PC-3 (cell line): ENCODE measurements at regions not wholly inside any gene's neighbourhood (a gene's known extent, or its start where the extent isn't known, plus 50 kb on each side); places are given as distances from the start of the nearest gene placed in this dataset.

ENCODE experiments used
- ATAC-seq: fragments of 200-7000 bp; cut with Tn5 transposase; 2 replicates; pipeline ENCODE4 v1.9.1; 2020; ENCODE audit warnings: mild to moderate bottlenecking, moderate library complexity
- BruUV-seq: library from RNA; stranded (reverse); fragments of 400-500 nt; replicated peaks from 2 replicates; lab custom pipeline; 2021; lab: Mats Ljungman, UMichigan
- CTCF ChIA-PET: fragments of 300-600 bp; sonication (Branson Sonifier 250); formaldehyde crosslinking; loops from one replicate; lab custom pipeline; 2022; ENCODE audit warnings: antibody characterized with exemption; lab: Charles Lee
- POLR2A ChIA-PET: fragments of 300-600 bp; sonication (Branson Sonifier 250); formaldehyde crosslinking; loops from one replicate; lab custom pipeline; 2022; ENCODE audit warnings: antibody characterized with exemption; ENCODE audit not compliant: unreplicated experiment; lab: Charles Lee
- DNase-seq: peaks from one replicate; pipeline ENCODE4 v3.0.0-alpha.2; 2015
- H2AFZ ChIP-seq: fragments of 300-600 bp; sonication (generic); 2 replicates; pipeline ENCODE4 v1.6.0; 2016; ENCODE audit warnings: antibody characterized with exemption, low read length
- H3F3A ChIP-seq: fragments of 300-600 bp; sonication (generic); one replicate; pipeline ENCODE4 v1.6.0; 2017; ENCODE audit warnings: antibody characterized with exemption, low read length, control low read depth, mild to moderate bottlenecking; ENCODE audit not compliant: unreplicated experiment
- H3K27ac ChIP-seq: fragments of 300-600 bp; sonication (generic); 2 replicates; pipeline ENCODE4 v1.5.1; 2016; ENCODE audit warnings: mild to moderate bottlenecking, low read length
- H3K27me3 ChIP-seq: fragments of 300-600 bp; sonication (generic); 2 replicates; pipeline ENCODE4 v1.6.1; 2016; ENCODE audit warnings: low read length, mixed read lengths
- H3K36me3 ChIP-seq: fragments of 300-600 bp; sonication (generic); 2 replicates; pipeline ENCODE4 v1.6.1; 2016; ENCODE audit warnings: low read depth, mixed run types, low read length, mixed read lengths
- H3K4me1 ChIP-seq: fragments of 300-600 bp; sonication (generic); 2 replicates; pipeline ENCODE4 v1.5.1; 2016; ENCODE audit warnings: low read length; ENCODE audit not compliant: insufficient read depth
- H3K4me2 ChIP-seq: fragments of 300-600 bp; sonication (generic); 2 replicates; pipeline ENCODE4 v1.6.0; 2016; ENCODE audit warnings: low read length
- H3K4me3 ChIP-seq: fragments of 300-600 bp; sonication (generic); 2 replicates; pipeline ENCODE4 v1.5.1; 2016; ENCODE audit warnings: mild to moderate bottlenecking, low read length, mixed read lengths
- H3K79me2 ChIP-seq: fragments of 300-600 bp; sonication (generic); 2 replicates; pipeline ENCODE4 v1.6.1; 2017; ENCODE audit warnings: low read length, mixed read lengths
- H3K9ac ChIP-seq: fragments of 300-600 bp; sonication (generic); 2 replicates; pipeline ENCODE4 v1.6.0; 2016; ENCODE audit warnings: mild to moderate bottlenecking, low read length
- H3K9me2 ChIP-seq: fragments of 300-600 bp; sonication (generic); replicated peaks from 2 replicates; pipeline ENCODE4 v1.6.1; 2016; ENCODE audit warnings: mixed run types, low read length, mixed read lengths
- H3K9me3 ChIP-seq: fragments of 300-600 bp; sonication (generic); 2 replicates; pipeline ENCODE4 v1.6.1; 2016; ENCODE audit warnings: low read length, mixed read lengths
- H4K20me1 ChIP-seq: fragments of 300-600 bp; sonication (generic); 2 replicates; pipeline ENCODE4 v1.6.1; 2016; ENCODE audit warnings: low read length, mixed read lengths
- CTCF ChIP-seq: fragments of 300-600 bp; sonication (generic); conservative IDR thresholded peaks from 2 replicates; pipeline ENCODE4 v1.5.1; 2017; ENCODE audit warnings: antibody characterized with exemption, low read depth, mild to moderate bottlenecking, low read length
- EZH2 ChIP-seq: fragments of 300-600 bp; sonication (generic); IDR thresholded peaks from one replicate; pipeline ENCODE4 v1.6.1; 2017; ENCODE audit warnings: antibody characterized with exemption, mild to moderate bottlenecking, low read length; ENCODE audit not compliant: unreplicated experiment
- EZH2phosphoT487 ChIP-seq: fragments of 300-600 bp; sonication (generic); IDR thresholded peaks from 2 replicates; pipeline ENCODE4 v1.6.1; 2018; ENCODE audit warnings: mild to moderate bottlenecking, antibody characterized with exemption, low read length, borderline replicate concordance
- intact Hi-C: fragments of 100-400 bp; cut with micrococcal nuclease; formaldehyde crosslinking; loops from 2 replicates; pipeline ENCODE4 v1.9.0; 2023

- TF ChIP-seq CTCF (no peak), EZH2 (no peak), EZH2phosphoT487 (no peak)
- Histone ChIP-seq H3F3A (no peaks in the 10 kb centered on the region), H3K4me1 (no peaks in the 10 kb centered on the region), H3K79me2 (no peaks in the 10 kb centered on the region), H3K9ac (no peak overlapping the region), H3K4me3 (no peak overlapping the region), H3K27me3 (no peaks in the 10 kb centered on the region), H3K9me2 (no peaks in the 10 kb centered on the region), H3K9me3 (no peaks in the 10 kb centered on the region), H4K20me1 (no peaks in the 10 kb centered on the region), H3K36me3 (no peaks in the 10 kb centered on the region), H3K27ac (no peak overlapping the region), H3K4me2 (no peak overlapping the region), H2AFZ (no peak overlapping the region)
- no TSS peak for BruUV-seq
- POLR2A ChIA-PET: no interaction called here
- ATAC-seq: no peak
- CTCF ChIA-PET: no interaction called here
- no peak for DNase-seq
- intact Hi-C loops: no loop called here
These were observed 160.6 kb upstream of the STS start for GRCh38 chrX:6986915-6987314.

- intact Hi-C loops: no loop called here
- no peak for ATAC-seq
- ChIA-PET CTCF (no interaction called here), POLR2A (no interaction called here)
- H3K79me2 ChIP-seq: no peaks in the 10 kb centered on the region
- H3K4me3 ChIP-seq: no peak overlapping the region
- H3F3A ChIP-seq: no peaks in the 10 kb centered on the region
- no peak for DNase-seq
- H3K4me1 ChIP-seq: no peaks in the 10 kb centered on the region
- no peaks in the 10 kb centered on the region for H3K9me2 ChIP-seq
- H4K20me1 ChIP-seq: no peaks in the 10 kb centered on the region
- no peaks in the 10 kb centered on the region for H3K27me3 ChIP-seq
- H3K9ac ChIP-seq: no peak overlapping the region
- no peaks in the 10 kb centered on the region for H3K9me3 ChIP-seq
- no peak overlapping the region for H3K27ac ChIP-seq
- H3K36me3 ChIP-seq: no peaks in the 10 kb centered on the region
- no peak overlapping the region for H2AFZ ChIP-seq
- no TSS peak for BruUV-seq
- TF ChIP-seq CTCF: no peak
- TF ChIP-seq EZH2: no peak
- no peak for TF ChIP-seq EZH2phosphoT487
- H3K4me2 ChIP-seq: no peak overlapping the region
These were observed 162.0 kb upstream of the STS start for GRCh38 chrX:6985537-6985936.

- POLR2A ChIA-PET: no interaction called here
- BruUV-seq: no TSS peak
These were observed 164.1 kb upstream of the STS start for GRCh38 chrX:6983207-6983955.

More at GRCh38 chrX:6983207-6983955, 164.1 kb upstream of the STS start:
- H4K20me1 ChIP-seq: no peaks in the 10 kb centered on the region
- intact Hi-C loops: no loop called here
- H2AFZ ChIP-seq: no peak overlapping the region
- H3K27me3 ChIP-seq: no peaks in the 10 kb centered on the region
- no peak overlapping the region for H3K4me3 ChIP-seq
- no peak overlapping the region for H3K4me2 ChIP-seq
- no peak overlapping the region for H3K27ac ChIP-seq
- CTCF ChIA-PET: no interaction called here
- ATAC-seq (no peak), DNase-seq (no peak)
- H3F3A ChIP-seq: no peaks in the 10 kb centered on the region
- no peaks in the 10 kb centered on the region for H3K9me3 ChIP-seq
- no peaks in the 10 kb centered on the region for H3K4me1 ChIP-seq
- no peak overlapping the region for H3K9ac ChIP-seq
- H3K36me3 ChIP-seq: no peaks in the 10 kb centered on the region
- no peaks in the 10 kb centered on the region for H3K79me2 ChIP-seq
- no peak for TF ChIP-seq CTCF
- TF ChIP-seq EZH2: no peak
- no peak for TF ChIP-seq EZH2phosphoT487
- no peaks in the 10 kb centered on the region for H3K9me2 ChIP-seq
